ENCODE measurements at regions not wholly inside any gene's neighbourhood (a gene's known extent, or its start where the extent isn't known, plus 50 kb on each side); places are given as distances from the start of the nearest gene placed in this dataset.
"Not testable (repeated sequence)": the region's sequence is repeated elsewhere in the genome, so short reads cannot be mapped to it uniquely, and the experiment has no call there.

- DNase-seq (ENCODE audit: low read depth) (peak; percentile 55), FAIRE-seq (no peak)
- H3K36me3 ChIP-seq (ENCODE audit: control insufficient read depth, insufficient read depth, low read length) = no peaks in the 10 kb centered on the region
- no peak overlapping the region for H3K4me3 ChIP-seq (ENCODE audit: low read depth, low read length)
- no peaks in the 10 kb centered on the region for H3K27me3 ChIP-seq (ENCODE audit: control insufficient read depth, insufficient read depth, low read length)
- peak; percentile 10 for TF ChIP-seq CTCF (IDR thresholded peaks at IDR 0.05; ENCODE audit: insufficient read depth, low read length, severe bottlenecking)
Measured at GRCh38 chr15:35697549-35698299, 151.8 kb upstream of the DPH6 start.

GRCh38 chr15:35698331-35698730 lies 152.4 kb upstream of the DPH6 start:
- TF ChIP-seq CTCF (IDR thresholded peaks at IDR 0.05; ENCODE audit: insufficient read depth, low read length, severe bottlenecking) = no peak
- FAIRE-seq = no peak
- DNase-seq (ENCODE audit: low read depth) = no peak
- no peaks in the 10 kb centered on the region for H3K27me3 ChIP-seq (ENCODE audit: control insufficient read depth, insufficient read depth, low read length)
- H3K4me3 ChIP-seq (ENCODE audit: low read depth, low read length) = no peak overlapping the region
- H3K36me3 ChIP-seq (ENCODE audit: control insufficient read depth, insufficient read depth, low read length) = no peaks in the 10 kb centered on the region

GRCh38 chr15:35698966-35699575 lies 153.1 kb upstream of the DPH6 start:
- Histone ChIP-seq H3K36me3 (ENCODE audit: control insufficient read depth, insufficient read depth, low read length) (no peaks in the 10 kb centered on the region), H3K4me3 (ENCODE audit: low read depth, low read length) (no peak overlapping the region), H3K27me3 (ENCODE audit: control insufficient read depth, insufficient read depth, low read length) (no peaks in the 10 kb centered on the region)
- DNase-seq (ENCODE audit: low read depth) (no peak), FAIRE-seq (no peak)
- TF ChIP-seq CTCF (IDR thresholded peaks at IDR 0.05; ENCODE audit: insufficient read depth, low read length, severe bottlenecking) = no peak

GRCh38 chr15:35700091-35700593 lies 154.2 kb upstream of the DPH6 start:
- not testable (repeated sequence) for FAIRE-seq

GRCh38 chr15:35701402-35702046 lies 155.6 kb upstream of the DPH6 start:
- Histone ChIP-seq H3K27me3 (ENCODE audit: control insufficient read depth, insufficient read depth, low read length) (no peaks in the 10 kb centered on the region), H3K4me3 (ENCODE audit: low read depth, low read length) (no peak overlapping the region), H3K36me3 (ENCODE audit: control insufficient read depth, insufficient read depth, low read length) (no peaks in the 10 kb centered on the region)
- DNase-seq (ENCODE audit: low read depth) (no peak), FAIRE-seq (no peak)
- TF ChIP-seq CTCF (IDR thresholded peaks at IDR 0.05; ENCODE audit: insufficient read depth, low read length, severe bottlenecking) = no peak

More at GRCh38 chr15:35700091-35700593, 154.2 kb upstream of the DPH6 start:
- not testable (repeated sequence) for DNase-seq (ENCODE audit: low read depth); H3K4me3 ChIP-seq (ENCODE audit: low read depth, low read length); H3K27me3 ChIP-seq (ENCODE audit: control insufficient read depth, insufficient read depth, low read length); H3K36me3 ChIP-seq (ENCODE audit: control insufficient read depth, insufficient read depth, low read length)

- DNase-seq (ENCODE audit: low read depth) = no peak
- Histone ChIP-seq H3K4me3 (ENCODE audit: low read depth, low read length) (no peak overlapping the region), H3K27me3 (ENCODE audit: control insufficient read depth, insufficient read depth, low read length) (no peaks in the 10 kb centered on the region), H3K36me3 (ENCODE audit: control insufficient read depth, insufficient read depth, low read length) (no peaks in the 10 kb centered on the region)
- FAIRE-seq = no peak
- TF ChIP-seq CTCF (IDR thresholded peaks at IDR 0.05; ENCODE audit: insufficient read depth, low read length, severe bottlenecking) = no peak
Measured at GRCh38 chr15:35702946-35703495, 157.1 kb upstream of the DPH6 start.
